Osteocyte (in vitro differentiated cells): ENCODE measurements at regions not wholly inside any gene's neighbourhood (a gene's known extent, or its start where the extent isn't known, plus 50 kb on each side); places are given as distances from the start of the nearest gene placed in this dataset.

Experiments used
- DNase-seq: peaks from one replicate; pipeline ENCODE4 v3.0.0; 2021; ENCODE audit warnings: mixed read lengths; ENCODE audit not compliant: unreplicated experiment; ENCODE audit errors: extremely low spot score
- H3K27ac Mint-ChIP-seq: one replicate; pipeline ENCODE4 v1.8.0; 2021; ENCODE audit warnings: mild to moderate bottlenecking, mixed read lengths; ENCODE audit not compliant: unreplicated experiment
- H3K27me3 Mint-ChIP-seq: one replicate; pipeline ENCODE4 v1.8.0; 2021; ENCODE audit warnings: mixed read lengths; ENCODE audit not compliant: unreplicated experiment
- H3K36me3 Mint-ChIP-seq: one replicate; pipeline ENCODE4 v1.8.0; 2021; ENCODE audit warnings: mixed read lengths; ENCODE audit not compliant: unreplicated experiment
- H3K4me1 Mint-ChIP-seq: one replicate; pipeline ENCODE4 v1.8.0; 2021; ENCODE audit warnings: mixed read lengths; ENCODE audit not compliant: unreplicated experiment
- H3K4me3 Mint-ChIP-seq: one replicate; pipeline ENCODE4 v1.8.0; 2021; ENCODE audit warnings: mild to moderate bottlenecking, moderate library complexity, mixed read lengths; ENCODE audit not compliant: unreplicated experiment
- H3K9me3 Mint-ChIP-seq: one replicate; pipeline ENCODE4 v1.8.0; 2021; ENCODE audit warnings: mixed read lengths; ENCODE audit not compliant: unreplicated experiment
- TF ChIP-seq, protein P1 (sequence below): fragments of 200-600 bp; sonication (generic); IDR thresholded peaks from 2 replicates; pipeline ENCODE4 v1.5.0; 2021; ENCODE audit warnings: antibody characterized with exemption, mild to moderate bottlenecking, moderate library complexity

DNA sequence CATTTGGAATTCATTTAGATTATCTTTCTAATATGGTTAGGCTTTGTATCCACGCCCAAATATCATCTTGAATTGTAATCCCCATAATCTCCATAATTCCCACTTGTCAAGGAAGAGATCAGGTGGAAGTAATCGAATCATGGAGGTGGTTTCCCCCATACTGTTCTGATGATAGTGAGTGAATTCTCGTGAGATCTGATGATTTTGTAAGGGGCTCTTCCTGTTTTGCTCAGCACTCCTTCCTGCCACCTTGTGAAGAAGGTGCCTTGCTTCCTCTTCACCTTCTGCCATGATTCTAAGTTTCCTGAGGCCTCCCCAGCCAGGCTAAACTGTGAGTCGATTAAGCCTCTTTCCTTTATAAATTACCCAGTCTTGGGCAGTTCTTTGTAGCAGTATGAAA is 527.5 kb upstream of the ARRDC3 start:
- no peak for DNase-seq
- no peaks in the 10 kb centered on the region for H3K9me3 Mint-ChIP-seq
- H3K36me3 Mint-ChIP-seq = no peaks in the 10 kb centered on the region
- TF ChIP-seq, protein P1, sequence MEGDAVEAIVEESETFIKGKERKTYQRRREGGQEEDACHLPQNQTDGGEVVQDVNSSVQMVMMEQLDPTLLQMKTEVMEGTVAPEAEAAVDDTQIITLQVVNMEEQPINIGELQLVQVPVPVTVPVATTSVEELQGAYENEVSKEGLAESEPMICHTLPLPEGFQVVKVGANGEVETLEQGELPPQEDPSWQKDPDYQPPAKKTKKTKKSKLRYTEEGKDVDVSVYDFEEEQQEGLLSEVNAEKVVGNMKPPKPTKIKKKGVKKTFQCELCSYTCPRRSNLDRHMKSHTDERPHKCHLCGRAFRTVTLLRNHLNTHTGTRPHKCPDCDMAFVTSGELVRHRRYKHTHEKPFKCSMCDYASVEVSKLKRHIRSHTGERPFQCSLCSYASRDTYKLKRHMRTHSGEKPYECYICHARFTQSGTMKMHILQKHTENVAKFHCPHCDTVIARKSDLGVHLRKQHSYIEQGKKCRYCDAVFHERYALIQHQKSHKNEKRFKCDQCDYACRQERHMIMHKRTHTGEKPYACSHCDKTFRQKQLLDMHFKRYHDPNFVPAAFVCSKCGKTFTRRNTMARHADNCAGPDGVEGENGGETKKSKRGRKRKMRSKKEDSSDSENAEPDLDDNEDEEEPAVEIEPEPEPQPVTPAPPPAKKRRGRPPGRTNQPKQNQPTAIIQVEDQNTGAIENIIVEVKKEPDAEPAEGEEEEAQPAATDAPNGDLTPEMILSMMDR = no peak
- H3K27me3 Mint-ChIP-seq = no peaks in the 10 kb centered on the region
- H3K4me1 Mint-ChIP-seq = peaks cover 14% of the 10 kb centered on the region
- H3K27ac Mint-ChIP-seq = no peak overlapping the region
- no peak overlapping the region for H3K4me3 Mint-ChIP-seq

DNA sequence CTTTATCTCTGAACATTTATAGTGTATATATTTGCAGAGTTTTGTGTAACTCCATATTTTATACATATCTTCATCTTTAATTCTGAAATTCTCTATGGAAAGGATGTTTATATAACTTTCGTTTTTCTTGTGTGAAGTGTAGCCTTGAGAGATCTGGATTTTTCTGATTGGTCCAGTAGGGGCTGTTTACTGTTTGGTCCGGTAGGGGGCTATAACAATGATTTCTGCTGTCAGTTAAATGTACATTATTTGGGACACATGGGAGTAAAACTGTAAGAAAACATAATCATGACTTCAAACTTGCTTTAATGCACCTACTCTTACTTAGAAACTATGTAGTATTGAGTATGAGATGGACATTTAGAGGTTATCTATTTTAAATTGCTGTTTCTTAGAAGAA is 527.1 kb upstream of the ARRDC3 start:
- Mint-ChIP-seq H3K4me1 (peaks cover 18% of the 10 kb centered on the region), H3K36me3 (no peaks in the 10 kb centered on the region), H3K9me3 (no peaks in the 10 kb centered on the region), H3K27me3 (no peaks in the 10 kb centered on the region), H3K4me3 (no peak overlapping the region), H3K27ac (no peak overlapping the region)
- no peak for DNase-seq
- TF ChIP-seq, protein P1 = no peak

DNA sequence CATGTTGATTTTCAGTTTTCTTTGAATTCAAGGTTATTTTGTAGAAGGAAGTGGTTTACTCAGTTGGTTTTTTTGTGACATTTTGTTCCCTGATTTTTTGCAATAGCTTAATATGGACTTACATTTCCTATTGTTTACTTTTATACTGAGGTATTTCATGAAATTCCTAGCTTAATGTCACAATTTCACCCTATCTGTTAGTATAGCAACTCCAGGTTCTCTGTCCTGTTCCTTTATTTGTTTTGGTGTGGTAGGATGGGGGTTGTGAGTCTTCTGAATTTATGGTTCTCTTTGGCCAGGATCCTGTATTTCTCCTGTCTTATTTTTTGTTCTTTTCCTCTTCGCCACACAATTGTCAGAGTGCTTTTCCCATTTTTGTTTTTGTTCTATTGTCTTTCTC is 523.4 kb upstream of the ARRDC3 start:
- Mint-ChIP-seq H3K9me3 (no peaks in the 10 kb centered on the region), H3K36me3 (no peaks in the 10 kb centered on the region), H3K27ac (peak overlapping the region; percentile 46), H3K4me1 (peaks cover 28% of the 10 kb centered on the region), H3K27me3 (no peaks in the 10 kb centered on the region), H3K4me3 (no peak overlapping the region)
- DNase-seq = no peak
- TF ChIP-seq, protein P1 = no peak

DNA sequence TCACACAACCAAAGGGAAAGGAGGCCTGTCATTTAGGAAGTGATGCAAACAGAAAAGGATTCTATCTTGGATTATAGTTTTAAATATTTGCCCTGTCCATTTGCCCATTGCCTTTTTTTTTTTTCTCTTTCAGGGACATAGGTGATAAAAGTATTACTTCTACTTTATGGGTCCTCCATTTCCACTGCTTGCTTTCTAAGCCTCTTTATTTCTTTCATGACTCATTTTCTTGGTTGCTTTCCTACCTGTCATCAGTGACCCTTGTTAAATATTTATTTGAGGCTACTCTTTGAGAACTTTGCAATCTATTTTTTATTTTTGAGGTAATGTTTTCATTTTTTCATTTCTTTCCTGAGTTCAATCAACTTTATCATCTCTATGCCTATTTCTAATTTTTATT is 522.9 kb upstream of the ARRDC3 start:
- no peak overlapping the region for H3K27ac Mint-ChIP-seq
- H3K4me1 Mint-ChIP-seq = peaks cover 28% of the 10 kb centered on the region
- DNase-seq = no peak
- no peaks in the 10 kb centered on the region for H3K36me3 Mint-ChIP-seq
- no peak overlapping the region for H3K4me3 Mint-ChIP-seq
- H3K9me3 Mint-ChIP-seq = no peaks in the 10 kb centered on the region
- H3K27me3 Mint-ChIP-seq = no peaks in the 10 kb centered on the region
- TF ChIP-seq, protein P1 = no peak

DNA sequence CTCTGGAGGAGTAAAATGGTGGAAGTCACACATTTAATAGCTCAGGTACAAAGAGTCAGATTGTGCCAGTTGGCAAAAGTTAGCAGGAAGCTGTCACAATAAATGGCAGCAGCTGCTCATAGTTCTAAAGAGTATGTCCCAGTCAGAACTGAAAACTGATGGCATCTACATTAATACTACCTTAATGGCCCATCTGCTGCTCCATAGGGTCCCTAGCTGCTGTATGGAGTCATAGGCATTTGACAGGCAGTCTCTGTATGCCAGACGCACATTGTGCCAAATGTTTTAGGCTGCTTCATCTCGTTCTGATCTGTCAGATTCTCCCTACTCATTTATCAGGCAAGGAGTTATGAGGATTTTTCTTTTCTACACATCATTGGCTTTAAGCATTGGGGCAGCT is 515.8 kb upstream of the ARRDC3 start:
- Mint-ChIP-seq H3K4me3 (no peak overlapping the region), H3K27me3 (no peaks in the 10 kb centered on the region), H3K9me3 (no peaks in the 10 kb centered on the region), H3K27ac (no peak overlapping the region), H3K36me3 (no peaks in the 10 kb centered on the region), H3K4me1 (no peaks in the 10 kb centered on the region)
- TF ChIP-seq, protein P1 = no peak
- DNase-seq = no peak
